ENCODE measurements at regions not wholly inside any gene's neighbourhood (a gene's known extent, or its start where the extent isn't known, plus 50 kb on each side); places are given as distances from the start of the nearest gene placed in this dataset.
A peak's percentile ranks its signal among the peaks of the same experiment; 100 is the strongest.

GRCh38 chr2:186105016-186105724 lies 366.6 kb downstream of the FSIP2 start:
- TF ChIP-seq, protein P1, sequence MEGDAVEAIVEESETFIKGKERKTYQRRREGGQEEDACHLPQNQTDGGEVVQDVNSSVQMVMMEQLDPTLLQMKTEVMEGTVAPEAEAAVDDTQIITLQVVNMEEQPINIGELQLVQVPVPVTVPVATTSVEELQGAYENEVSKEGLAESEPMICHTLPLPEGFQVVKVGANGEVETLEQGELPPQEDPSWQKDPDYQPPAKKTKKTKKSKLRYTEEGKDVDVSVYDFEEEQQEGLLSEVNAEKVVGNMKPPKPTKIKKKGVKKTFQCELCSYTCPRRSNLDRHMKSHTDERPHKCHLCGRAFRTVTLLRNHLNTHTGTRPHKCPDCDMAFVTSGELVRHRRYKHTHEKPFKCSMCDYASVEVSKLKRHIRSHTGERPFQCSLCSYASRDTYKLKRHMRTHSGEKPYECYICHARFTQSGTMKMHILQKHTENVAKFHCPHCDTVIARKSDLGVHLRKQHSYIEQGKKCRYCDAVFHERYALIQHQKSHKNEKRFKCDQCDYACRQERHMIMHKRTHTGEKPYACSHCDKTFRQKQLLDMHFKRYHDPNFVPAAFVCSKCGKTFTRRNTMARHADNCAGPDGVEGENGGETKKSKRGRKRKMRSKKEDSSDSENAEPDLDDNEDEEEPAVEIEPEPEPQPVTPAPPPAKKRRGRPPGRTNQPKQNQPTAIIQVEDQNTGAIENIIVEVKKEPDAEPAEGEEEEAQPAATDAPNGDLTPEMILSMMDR (conservative IDR thresholded peaks at IDR 0.05; ENCODE audit: control insufficient read depth, insufficient read depth, low read depth, low read length), result no peak
- H3K4me3 ChIP-seq (ENCODE audit: control insufficient read depth, low read depth, low read length), result no peak overlapping the region
- peak; percentile 4 for DNase-seq (ENCODE audit: low read depth)

DNA sequence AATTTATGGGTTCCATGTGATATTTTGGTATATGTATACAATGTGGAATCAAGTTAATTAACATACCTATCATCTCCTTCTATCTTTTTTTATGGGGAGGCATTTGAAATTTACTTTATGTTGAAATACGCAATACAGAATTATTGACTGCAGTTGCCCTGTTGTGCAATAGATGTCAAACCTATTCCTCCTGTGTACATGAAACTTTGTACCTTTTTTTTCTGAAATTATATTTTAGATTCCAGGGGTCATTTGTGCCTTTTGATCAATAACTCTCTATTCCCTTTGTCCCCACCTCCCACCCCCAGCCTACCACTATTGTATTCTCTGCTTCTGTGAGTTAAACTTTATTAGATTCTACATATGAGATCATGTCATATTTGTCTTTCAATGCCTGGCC lies 369.9 kb downstream of the FSIP2 start:
- H3K4me3 ChIP-seq (ENCODE audit: control insufficient read depth, low read depth, low read length), result no peak overlapping the region
- no peak for DNase-seq (ENCODE audit: low read depth)
- TF ChIP-seq, protein P1 (conservative IDR thresholded peaks at IDR 0.05; ENCODE audit: control insufficient read depth, insufficient read depth, low read depth, low read length), result no peak

- no peak for DNase-seq (ENCODE audit: low read depth)
- TF ChIP-seq, protein P1 (conservative IDR thresholded peaks at IDR 0.05; ENCODE audit: control insufficient read depth, insufficient read depth, low read depth, low read length), result no peak
These were observed 372.8 kb upstream of the ZC3H15 start for GRCh38 chr2:186113284-186113683.

DNA sequence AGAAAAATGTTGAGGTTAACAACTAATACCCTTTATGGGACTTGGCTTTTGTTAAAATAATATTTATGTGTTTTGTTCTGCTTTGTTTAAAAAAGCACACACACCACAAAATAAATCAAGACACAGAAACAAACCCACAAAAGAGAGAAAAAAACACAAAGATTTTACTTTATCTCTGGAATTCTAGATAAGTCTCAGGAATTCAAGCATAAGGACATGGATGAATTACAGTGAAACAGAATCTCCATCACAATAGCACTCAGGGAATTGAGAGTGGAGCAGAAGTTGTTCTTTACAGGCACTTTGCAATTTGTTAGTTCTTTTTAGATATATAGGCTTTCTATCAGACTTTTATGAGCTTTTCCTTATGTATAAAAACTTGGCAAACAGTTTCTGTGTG lies 360.9 kb upstream of the ZC3H15 start:
- TF ChIP-seq, protein P1 (conservative IDR thresholded peaks at IDR 0.05; ENCODE audit: control insufficient read depth, insufficient read depth, low read depth, low read length), result no peak
- no peak for DNase-seq (ENCODE audit: low read depth)
- H3K4me3 ChIP-seq (ENCODE audit: control insufficient read depth, low read depth, low read length), result no peak overlapping the region

More at GRCh38 chr2:186113284-186113683, 372.8 kb upstream of the ZC3H15 start:
- H3K4me3 ChIP-seq (ENCODE audit: control insufficient read depth, low read depth, low read length), result no peak overlapping the region

DNA sequence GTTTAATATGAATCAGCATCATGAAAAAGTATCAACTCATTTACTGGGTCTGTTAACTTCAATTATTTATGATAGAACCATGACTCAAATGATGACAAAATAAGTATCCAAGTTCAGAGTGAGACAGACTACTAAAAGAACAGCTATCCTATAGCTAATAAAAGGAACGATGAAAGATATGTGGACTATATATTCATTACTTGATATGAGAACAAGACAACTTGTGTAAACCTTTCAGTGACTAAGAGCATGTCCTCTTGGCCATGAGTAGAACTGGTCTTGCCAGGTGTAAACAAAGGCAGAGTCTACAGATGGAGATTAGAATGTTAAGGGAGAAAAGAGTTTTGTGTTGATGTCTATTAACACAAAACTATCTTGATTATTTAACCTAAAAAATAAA lies 360.4 kb upstream of the ZC3H15 start:
- TF ChIP-seq, protein P1 (conservative IDR thresholded peaks at IDR 0.05; ENCODE audit: control insufficient read depth, insufficient read depth, low read depth, low read length), result no peak
- H3K4me3 ChIP-seq (ENCODE audit: control insufficient read depth, low read depth, low read length), result no peak overlapping the region
- DNase-seq (ENCODE audit: low read depth), result peak; percentile 1

GRCh38 chr2:186126181-186126580 lies 359.9 kb upstream of the ZC3H15 start:
- no peak overlapping the region for H3K4me3 ChIP-seq (ENCODE audit: control insufficient read depth, low read depth, low read length)
- DNase-seq (ENCODE audit: low read depth), result peak; percentile 13

More at GRCh38 chr2:186126181-186126580, 359.9 kb upstream of the ZC3H15 start:
- TF ChIP-seq, protein P1 (conservative IDR thresholded peaks at IDR 0.05; ENCODE audit: control insufficient read depth, insufficient read depth, low read depth, low read length), result no peak
